Fibroblast of skin of left biceps (primary cell): ENCODE measurements at regions not wholly inside any gene's neighbourhood (a gene's known extent, or its start where the extent isn't known, plus 50 kb on each side); places are given as distances from the start of the nearest gene placed in this dataset.

Experiments used
- DNase-seq, 2 experiments: peaks; one replicate each; pipeline ENCODE4 v3.0.0-alpha.2; 2013; ENCODE audit warnings: low read depth in 2 of 2

DNA sequence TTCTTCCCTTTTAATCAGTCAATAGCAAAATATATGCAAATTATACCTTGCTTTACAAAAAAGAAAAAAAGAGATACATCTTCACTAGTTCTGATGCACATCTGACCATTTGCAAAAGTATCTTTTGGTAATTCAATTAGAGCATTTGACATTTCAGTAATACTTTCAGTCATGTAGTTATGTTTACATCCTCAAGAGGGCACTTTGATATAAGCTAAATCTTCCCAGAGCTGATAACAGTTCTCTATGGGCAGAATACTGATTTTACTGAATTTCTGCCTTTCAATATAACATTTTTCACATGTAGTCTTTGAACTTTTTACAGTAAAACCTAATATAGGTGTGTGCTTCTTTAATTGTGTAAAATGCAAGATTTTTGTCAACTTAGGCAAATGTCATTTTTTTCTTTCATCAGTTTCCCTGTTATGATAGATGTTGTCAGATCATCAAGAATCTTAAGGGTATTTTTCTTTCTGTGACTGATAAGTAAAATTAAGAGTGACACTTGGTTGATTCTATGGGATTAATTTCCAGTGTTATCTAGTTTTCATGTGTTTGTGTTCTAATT, 703.5 kb upstream of the SEMA3D start:
- DNase-seq = no peak

- DNase-seq = no peak
These were observed 700.3 kb upstream of the SEMA3D start for GRCh38 chr7:85887133-85887532.

GRCh38 chr7:85882335-85882734, 695.5 kb upstream of the SEMA3D start:
- no peak for DNase-seq

DNA sequence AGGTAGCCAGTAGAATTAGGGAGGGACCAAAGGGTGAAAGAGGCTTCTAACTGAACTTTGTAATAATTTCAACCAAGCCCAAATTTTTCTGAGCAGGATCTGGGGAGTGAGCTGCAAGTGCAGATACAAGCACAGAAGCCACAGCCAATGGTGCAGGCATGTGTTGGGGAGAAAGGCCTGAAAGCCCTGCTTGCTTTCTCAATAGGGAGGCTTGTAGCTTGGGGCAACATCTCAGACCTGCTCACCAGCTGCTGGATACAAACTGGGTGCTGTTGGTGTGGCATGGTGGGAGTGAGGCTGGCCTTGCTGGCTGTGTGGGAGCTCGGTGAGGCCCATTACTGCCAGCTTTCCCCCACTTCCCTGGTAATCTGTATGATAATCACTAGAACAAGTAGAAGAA, 688.5 kb upstream of the SEMA3D start:
- no peak for DNase-seq

- DNase-seq = no peak
These were observed 679.7 kb upstream of the SEMA3D start for GRCh38 chr7:85866540-85866939.

DNA sequence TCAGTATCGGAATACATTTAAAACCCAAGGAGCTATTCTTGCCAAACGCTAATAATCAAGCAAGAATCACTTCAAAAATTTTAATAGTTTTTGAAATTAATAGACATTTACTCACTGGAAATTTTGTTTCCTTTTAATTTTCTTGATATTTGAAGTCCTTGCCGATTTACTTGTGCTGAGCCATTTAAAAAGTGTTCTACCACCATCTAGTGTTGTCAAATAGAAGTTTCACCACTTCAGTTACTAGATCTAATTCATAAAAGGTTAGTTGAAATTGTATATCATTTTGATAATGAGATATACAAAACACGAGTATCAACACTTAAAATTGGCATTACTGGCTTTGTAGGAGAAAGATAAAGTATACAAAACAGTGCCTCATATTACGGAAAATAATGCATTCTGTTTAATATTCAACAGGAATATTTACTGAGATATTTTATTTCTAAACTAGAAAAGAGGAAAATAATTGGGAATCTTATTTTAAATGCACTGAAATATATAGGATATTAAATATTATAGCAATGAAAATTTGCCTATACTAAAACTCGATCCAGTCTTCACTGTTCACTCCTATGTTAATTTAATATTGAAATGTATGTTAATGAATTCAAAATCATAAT, 664.8 kb upstream of the SEMA3D start:
- DNase-seq = peak in 1 of 2 experiments; percentile 28

GRCh38 chr7:85850381-85850780, 663.5 kb upstream of the SEMA3D start:
- DNase-seq = no peak

GRCh38 chr7:85840554-85840953, 653.7 kb upstream of the SEMA3D start:
- DNase-seq = no peak

DNA sequence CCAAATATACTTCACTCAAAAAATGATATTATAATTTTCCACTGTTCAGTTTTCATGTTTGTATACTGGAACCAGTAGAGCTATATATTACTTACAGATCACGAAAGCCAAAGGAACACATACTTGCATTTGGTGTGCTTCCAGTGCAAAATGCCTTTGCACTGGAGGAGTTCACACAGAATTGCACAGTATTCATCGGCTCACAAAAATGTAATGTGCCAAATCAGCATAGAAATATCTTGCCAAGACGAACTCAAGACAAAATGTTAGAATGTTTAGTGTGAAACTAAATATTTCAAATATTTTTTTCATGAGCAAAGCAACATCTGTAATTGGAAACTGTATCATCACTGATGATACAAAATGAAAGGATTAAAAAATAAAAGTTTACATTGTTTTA, 646.2 kb upstream of the SEMA3D start:
- peak; percentile 77 to 83 for DNase-seq

GRCh38 chr7:85830982-85831381, 644.1 kb upstream of the SEMA3D start:
- DNase-seq = no peak

GRCh38 chr7:85829817-85830432, 643.1 kb upstream of the SEMA3D start:
- no peak for DNase-seq

- DNase-seq = no peak
These were observed 642.3 kb upstream of the SEMA3D start for GRCh38 chr7:85829176-85829575.

- DNase-seq = no peak
These were observed 641.8 kb upstream of the SEMA3D start for GRCh38 chr7:85828614-85829013.

DNA sequence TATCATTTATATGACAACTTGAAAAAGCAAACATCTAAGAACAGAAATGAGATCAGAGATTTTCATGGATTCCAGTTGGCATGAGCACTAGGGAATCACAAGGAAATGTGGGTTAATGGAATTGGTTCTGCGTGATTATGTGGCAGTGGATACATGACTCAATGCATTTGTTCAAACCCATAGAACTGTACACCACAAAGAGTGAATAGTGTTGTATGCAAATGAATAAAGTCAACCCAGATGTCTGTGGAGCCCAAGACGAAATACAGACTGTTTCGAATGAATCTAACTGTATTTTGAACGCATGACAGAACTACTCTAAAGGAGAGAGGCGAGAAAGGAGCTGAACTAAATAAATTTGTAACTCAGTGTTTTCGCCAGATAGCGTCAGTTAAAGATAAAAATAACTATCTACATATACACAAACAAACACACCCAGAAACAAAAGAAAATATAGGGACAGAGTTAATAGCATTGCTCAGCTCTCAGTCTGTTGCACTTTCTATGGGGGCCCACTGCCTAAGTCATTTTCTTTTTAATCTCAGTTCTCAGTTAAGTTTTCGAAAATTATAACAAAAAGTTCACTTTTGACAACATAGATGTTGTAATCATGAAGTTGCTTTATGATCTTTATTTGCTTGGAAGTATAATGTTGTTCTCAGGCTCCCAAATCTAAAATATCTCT, 636.7 kb upstream of the SEMA3D start:
- DNase-seq = peak in 1 of 2 experiments; percentile 24

GRCh38 chr7:85821926-85822325, 635.1 kb upstream of the SEMA3D start:
- DNase-seq = no peak

- DNase-seq = no peak
These were observed 634.0 kb upstream of the SEMA3D start for GRCh38 chr7:85820702-85821443.

- DNase-seq = no peak
These were observed 628.7 kb upstream of the SEMA3D start for GRCh38 chr7:85815526-85815925.

- DNase-seq = no peak
These were observed 619.5 kb upstream of the SEMA3D start for GRCh38 chr7:85806321-85806720.

DNA sequence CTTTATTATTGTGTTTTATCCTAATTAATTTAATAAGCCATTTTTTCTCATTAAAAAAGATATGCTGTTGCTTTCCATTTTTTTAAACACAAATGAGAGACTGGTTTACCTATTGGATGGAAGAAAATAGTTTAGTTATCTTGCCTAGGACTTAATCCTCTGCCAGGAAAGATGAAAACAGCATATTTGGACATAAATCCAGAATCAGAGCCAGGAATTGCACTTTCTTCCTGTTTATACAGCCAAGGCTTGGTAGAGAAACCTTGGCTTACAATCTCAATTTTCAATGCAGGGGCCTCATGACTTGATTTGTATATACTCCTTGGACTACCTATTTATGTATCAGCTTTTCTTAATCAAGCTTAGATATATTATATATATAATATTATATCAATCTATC, 618.8 kb upstream of the SEMA3D start:
- no peak for DNase-seq

- DNase-seq = no peak
These were observed 618.4 kb upstream of the SEMA3D start for GRCh38 chr7:85805249-85805648.

GRCh38 chr7:85802211-85802610, 615.4 kb upstream of the SEMA3D start:
- DNase-seq = no peak

DNA sequence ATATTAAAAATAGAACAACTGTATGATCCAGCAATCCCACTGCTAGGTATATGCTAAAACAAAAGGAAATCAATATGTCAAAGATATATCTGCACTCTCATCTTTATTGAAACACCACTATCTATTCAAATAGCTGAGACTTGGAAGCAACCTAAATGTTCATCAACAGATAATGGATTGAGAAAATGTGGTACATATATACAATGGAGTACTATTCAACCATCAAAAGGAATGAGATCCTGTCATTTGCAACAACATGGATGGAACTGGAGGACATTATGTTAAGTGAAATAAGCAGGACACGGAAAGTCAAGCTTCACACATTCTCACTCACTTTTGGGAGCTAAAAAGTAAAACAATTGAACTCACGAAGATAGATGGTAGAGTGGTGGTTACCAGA, 610.1 kb upstream of the SEMA3D start:
- DNase-seq = no peak
